BJ (cell line): ENCODE measurements at regions not wholly inside any gene's neighbourhood (a gene's known extent, or its start where the extent isn't known, plus 50 kb on each side); places are given as distances from the start of the nearest gene placed in this dataset.

Source experiments
- CTCF ChIA-PET: fragments of 350-600 bp; formaldehyde crosslinking; extraction: SDS; loops from one replicate; lab custom pipeline; 2021; ENCODE audit warnings: antibody characterized with exemption, inconsistent platforms; lab: Yijun Ruan, JAX
- POLR2A ChIA-PET: fragments of 300-600 bp; sonication (Branson Sonifier 250); formaldehyde crosslinking; extraction: SDS; loops from one replicate; lab custom pipeline; 2021; ENCODE audit warnings: antibody characterized with exemption; lab: Charles Lee
- DNase-seq: peaks from one replicate; pipeline ENCODE4 v3.0.0-alpha.2; 2011; ENCODE audit warnings: low read depth
- H3K27me3 ChIP-seq: 2 replicates; pipeline ENCODE4 v1.6.0; 2011; ENCODE audit warnings: low read length; ENCODE audit not compliant: control insufficient read depth, insufficient read depth
- H3K36me3 ChIP-seq: 2 replicates; pipeline ENCODE4 v1.5.1; 2011; ENCODE audit warnings: low read length; ENCODE audit not compliant: control insufficient read depth, insufficient read depth
- H3K4me3 ChIP-seq: 2 replicates; pipeline ENCODE4 v1.5.1; 2011; ENCODE audit warnings: low read depth, mild to moderate bottlenecking, control low read depth, low read length
- CTCF ChIP-seq: IDR thresholded peaks from 2 replicates; pipeline ENCODE4 v1.5.1; 2011; ENCODE audit warnings: low read depth, mild to moderate bottlenecking, control low read depth, inconsistent platforms, low read length, moderate library complexity; ENCODE audit not compliant: insufficient read depth

GRCh38 chr10:126732308-126732707, 61.8 kb upstream of the C10orf90 start:
- H3K27me3 ChIP-seq = no peaks in the 10 kb centered on the region
- no peak overlapping the region for H3K4me3 ChIP-seq
- CTCF ChIA-PET = interaction anchor here (1.2 kb wide), 1 partner anchor 97 kb away, joined by 3 read pairs; no protein-coding TSS in a partner anchor
- no peak for TF ChIP-seq CTCF
- POLR2A ChIA-PET = no interaction called here
- H3K36me3 ChIP-seq = no peaks in the 10 kb centered on the region
- DNase-seq = no peak

- no peak for DNase-seq
- TF ChIP-seq CTCF = no peak
- ChIA-PET CTCF (interaction anchor here (1.2 kb wide), 1 partner anchor 97 kb away, joined by 3 read pairs; no protein-coding TSS in a partner anchor), POLR2A (no interaction called here)
- Histone ChIP-seq H3K4me3 (no peak overlapping the region), H3K27me3 (no peaks in the 10 kb centered on the region), H3K36me3 (no peaks in the 10 kb centered on the region)
Measured at GRCh38 chr10:126732868-126733267, 62.4 kb upstream of the C10orf90 start.

- ChIA-PET POLR2A (no interaction called here), CTCF (interaction anchor here (1.0 kb wide), 1 partner anchor 12 kb away, joined by 3 read pairs; no protein-coding TSS in a partner anchor)
- Histone ChIP-seq H3K27me3 (no peaks in the 10 kb centered on the region), H3K4me3 (no peak overlapping the region), H3K36me3 (no peaks in the 10 kb centered on the region)
- DNase-seq = no peak
- TF ChIP-seq CTCF = no peak
Measured at GRCh38 chr10:126734015-126734414, 63.5 kb upstream of the C10orf90 start.

GRCh38 chr10:126734967-126735366, 64.5 kb upstream of the C10orf90 start:
- no peak for DNase-seq
- POLR2A ChIA-PET = no interaction called here
- CTCF ChIA-PET = interaction anchor here (1.0 kb wide), 1 partner anchor 14 kb away, joined by 4 read pairs; no protein-coding TSS in a partner anchor

GRCh38 chr10:126736142-126736541, 65.6 kb upstream of the C10orf90 start:
- DNase-seq = no peak
- H3K4me3 ChIP-seq = no peak overlapping the region
- H3K27me3 ChIP-seq = no peaks in the 10 kb centered on the region
- no peaks in the 10 kb centered on the region for H3K36me3 ChIP-seq
- ChIA-PET POLR2A (no interaction called here), CTCF (interaction anchor here (0.7 to 1.0 kb wide), 2 partner anchors 12 to 13 kb away, joined by 3 to 4 read pairs; no protein-coding TSS in a partner anchor)
- TF ChIP-seq CTCF = no peak

More at GRCh38 chr10:126734967-126735366, 64.5 kb upstream of the C10orf90 start:
- no peak overlapping the region for H3K4me3 ChIP-seq
- TF ChIP-seq CTCF = no peak
- no peaks in the 10 kb centered on the region for H3K27me3 ChIP-seq
- no peaks in the 10 kb centered on the region for H3K36me3 ChIP-seq
